Activated gamma-delta T cell treated with Interleukin-2 at 50 U/mL for 16 hours (primary cell): ENCODE measurements at regions not wholly inside any gene's neighbourhood (a gene's known extent, or its start where the extent isn't known, plus 50 kb on each side); places are given as distances from the start of the nearest gene placed in this dataset.
"Not testable (repeated sequence)": the region's sequence is repeated elsewhere in the genome, so short reads cannot be mapped to it uniquely, and the experiment has no call there.

Source experiments
- DNase-seq: peaks from one replicate; pipeline ENCODE4 v3.0.0-alpha.2; 2020

- no peak for DNase-seq
Measured at GRCh38 chr3:8152821-8153418, 348.7 kb upstream of the LMCD1 start.

DNA sequence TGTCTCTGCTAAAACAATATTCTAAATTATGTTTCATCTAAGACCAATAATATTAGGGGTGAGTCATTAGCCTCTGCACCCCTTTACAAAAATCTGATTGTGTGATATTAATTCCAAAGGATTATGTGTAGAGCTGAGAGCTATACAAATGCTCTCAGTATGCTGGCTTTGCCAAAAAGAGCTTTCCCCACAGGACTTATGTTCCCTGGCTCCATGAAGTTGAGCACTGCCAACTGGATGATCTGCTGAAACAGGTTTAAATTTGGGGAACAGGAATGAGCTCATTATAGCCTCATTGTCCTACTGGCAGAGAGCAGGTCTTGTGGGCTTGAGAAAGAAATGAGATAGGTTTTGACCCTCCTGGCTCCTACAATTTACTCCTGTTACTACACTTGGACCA, 347.8 kb upstream of the LMCD1 start:
- no peak for DNase-seq

DNA sequence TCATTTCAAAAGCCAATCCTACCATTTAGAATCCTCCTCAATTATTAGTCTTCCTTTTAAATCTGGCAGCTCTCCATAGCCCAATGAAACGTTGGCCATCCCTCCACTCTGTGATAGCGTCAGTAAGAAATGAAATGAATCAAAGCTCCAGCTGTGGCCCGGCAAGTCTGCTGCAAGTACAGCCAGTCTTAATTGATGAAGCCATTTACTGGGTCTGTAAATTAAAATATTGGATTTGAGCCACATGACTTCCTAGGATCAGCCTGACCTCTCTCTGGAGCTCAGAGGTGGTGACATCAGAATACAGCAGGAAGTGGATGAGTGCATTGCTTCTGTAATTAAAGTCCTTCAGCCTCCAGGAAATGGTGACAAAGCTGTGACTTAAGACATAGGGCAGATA, 347.0 kb upstream of the LMCD1 start:
- no peak for DNase-seq

- DNase-seq: no peak
Measured at GRCh38 chr3:8156138-8156537, 345.5 kb upstream of the LMCD1 start.

GRCh38 chr3:8156831-8157230, 344.8 kb upstream of the LMCD1 start:
- no peak for DNase-seq

- no peak for DNase-seq
Measured at GRCh38 chr3:8157640-8158039, 344.0 kb upstream of the LMCD1 start.

DNA sequence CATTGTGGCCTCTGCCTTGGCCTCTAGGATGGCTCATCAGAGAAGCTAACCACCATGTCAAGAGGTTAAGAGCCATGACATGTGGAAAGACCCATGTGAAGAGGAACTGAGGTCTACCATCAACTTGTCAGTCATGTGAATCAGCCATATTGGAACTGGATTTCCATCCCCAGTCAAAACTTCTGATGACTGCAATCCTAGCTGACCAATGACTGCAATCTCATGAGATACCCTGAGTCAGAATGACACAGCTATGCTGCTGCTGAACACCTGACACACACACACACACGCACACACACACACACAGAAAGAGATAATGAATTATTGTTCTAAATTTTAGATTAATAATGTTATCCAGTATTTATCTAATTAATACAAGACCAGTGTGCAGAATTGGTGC, 337.5 kb upstream of the LMCD1 start:
- no peak for DNase-seq

DNA sequence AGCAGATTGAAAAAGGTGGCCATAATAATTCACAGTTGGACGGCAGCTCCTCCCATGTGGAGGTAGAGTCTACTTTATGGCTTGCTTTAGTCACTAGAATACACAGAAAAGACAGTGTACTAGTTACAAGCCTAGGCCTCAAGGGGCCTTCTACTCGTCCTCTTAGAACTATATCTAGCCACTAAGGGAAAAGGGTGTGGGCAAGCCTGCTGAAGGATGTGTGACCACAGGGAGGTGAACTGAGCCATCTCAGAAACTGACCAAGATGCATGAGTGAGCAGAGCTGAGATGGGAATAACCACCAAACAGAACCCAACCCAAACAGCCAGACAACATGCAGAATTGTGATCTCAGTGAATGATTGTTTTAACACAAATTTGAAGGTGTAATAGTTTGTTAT, 335.6 kb upstream of the LMCD1 start:
- no peak for DNase-seq

- no peak for DNase-seq
Measured at GRCh38 chr3:8170971-8171508, 330.6 kb upstream of the LMCD1 start.

- no peak for DNase-seq
Measured at GRCh38 chr3:8173892-8174291, 327.7 kb upstream of the LMCD1 start.

GRCh38 chr3:8176759-8177483, 324.7 kb upstream of the LMCD1 start:
- DNase-seq: not testable (repeated sequence)

- DNase-seq: not testable (repeated sequence)
Measured at GRCh38 chr3:8178516-8178915, 323.1 kb upstream of the LMCD1 start.

GRCh38 chr3:8182904-8183303, 318.7 kb upstream of the LMCD1 start:
- DNase-seq: no peak

- DNase-seq: no peak
Measured at GRCh38 chr3:8183627-8184026, 318.0 kb upstream of the LMCD1 start.

- DNase-seq: no peak
Measured at GRCh38 chr3:8186213-8186612, 315.4 kb upstream of the LMCD1 start.

- DNase-seq: no peak
Measured at GRCh38 chr3:8187996-8188395, 313.6 kb upstream of the LMCD1 start.

- no peak for DNase-seq
Measured at GRCh38 chr3:8189051-8189450, 312.6 kb upstream of the LMCD1 start.

DNA sequence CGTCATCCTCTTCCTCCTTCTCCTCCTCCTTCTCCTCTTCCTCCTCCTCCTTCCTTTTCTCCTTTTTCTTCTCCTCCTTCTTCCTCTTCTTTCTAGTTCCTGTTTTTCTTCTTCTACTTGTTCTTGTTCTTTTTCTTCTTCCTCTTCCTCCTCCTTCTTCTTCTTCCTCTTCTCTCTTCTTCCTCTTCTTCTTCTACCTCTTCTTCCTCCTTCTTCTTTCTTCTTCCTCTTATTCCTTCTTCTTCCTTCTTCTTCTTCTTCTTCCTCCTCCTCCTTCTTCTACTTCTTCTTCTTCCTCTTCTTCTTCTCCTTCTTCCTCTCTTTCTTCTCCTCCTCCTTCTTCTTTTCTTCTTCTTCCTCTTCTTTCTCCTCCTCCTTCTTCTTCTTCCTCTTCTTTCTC, 310.2 kb upstream of the LMCD1 start:
- DNase-seq: no peak

GRCh38 chr3:8197384-8197783, 304.2 kb upstream of the LMCD1 start:
- no peak for DNase-seq

DNA sequence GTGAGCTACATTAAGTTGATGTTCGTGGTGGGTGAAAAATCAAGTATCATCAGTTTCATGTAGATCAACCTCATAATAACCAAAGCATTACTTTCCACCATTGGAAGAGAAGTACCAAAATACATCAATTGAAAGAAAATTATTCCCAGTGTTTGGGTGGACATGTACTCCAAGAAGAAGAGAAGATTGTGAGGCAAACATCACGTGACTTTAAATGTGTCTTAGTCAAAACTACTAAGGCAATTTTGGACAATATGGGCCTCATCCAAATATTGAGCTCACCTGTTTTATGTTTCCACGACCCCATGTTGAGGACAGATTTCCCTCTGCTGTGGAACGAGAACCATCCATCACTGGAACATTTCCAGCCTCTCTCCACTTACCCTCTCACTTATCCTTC, 303.0 kb upstream of the LMCD1 start:
- no peak for DNase-seq

DNA sequence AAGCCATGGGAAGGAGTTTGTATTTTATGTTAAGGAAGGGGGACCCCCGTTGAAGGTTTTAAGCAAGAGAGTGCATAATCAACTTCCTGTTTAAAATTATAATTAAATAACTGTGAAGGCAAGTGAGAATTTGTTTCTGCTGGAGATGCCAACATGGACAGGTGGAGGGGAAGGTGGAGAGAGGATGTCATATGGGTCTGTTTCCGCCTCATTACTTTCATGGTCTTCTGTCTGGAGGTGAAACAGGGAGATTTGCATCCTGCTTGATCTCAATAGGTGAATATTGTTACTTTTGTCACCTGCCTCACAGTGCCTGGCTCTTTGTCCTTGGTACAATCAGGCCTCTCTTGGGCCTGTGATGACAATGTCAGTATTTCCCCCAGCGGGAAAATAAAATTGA, 300.6 kb upstream of the LMCD1 start:
- DNase-seq: no peak

DNA sequence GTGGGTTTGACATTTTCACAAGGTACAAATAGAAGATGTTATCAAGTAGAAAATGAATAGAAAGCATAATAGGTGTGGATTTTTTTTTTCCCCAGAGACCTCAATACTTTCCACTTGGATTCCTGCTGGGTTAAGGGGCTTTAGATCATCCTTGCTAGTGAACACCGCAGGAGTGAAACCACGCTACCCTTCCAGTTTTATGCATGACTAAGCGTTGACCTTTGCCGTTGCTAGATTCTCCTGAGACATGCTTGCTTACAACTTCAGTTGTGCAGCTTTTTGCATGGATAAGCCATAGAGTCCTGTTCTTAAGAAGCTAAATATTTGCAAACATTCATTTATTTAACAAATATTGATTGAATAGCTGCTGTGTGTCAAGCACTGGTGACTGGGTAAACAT, 299.7 kb upstream of the LMCD1 start:
- no peak for DNase-seq

- DNase-seq: no peak
Measured at GRCh38 chr3:8204331-8204730, 297.3 kb upstream of the LMCD1 start.

DNA sequence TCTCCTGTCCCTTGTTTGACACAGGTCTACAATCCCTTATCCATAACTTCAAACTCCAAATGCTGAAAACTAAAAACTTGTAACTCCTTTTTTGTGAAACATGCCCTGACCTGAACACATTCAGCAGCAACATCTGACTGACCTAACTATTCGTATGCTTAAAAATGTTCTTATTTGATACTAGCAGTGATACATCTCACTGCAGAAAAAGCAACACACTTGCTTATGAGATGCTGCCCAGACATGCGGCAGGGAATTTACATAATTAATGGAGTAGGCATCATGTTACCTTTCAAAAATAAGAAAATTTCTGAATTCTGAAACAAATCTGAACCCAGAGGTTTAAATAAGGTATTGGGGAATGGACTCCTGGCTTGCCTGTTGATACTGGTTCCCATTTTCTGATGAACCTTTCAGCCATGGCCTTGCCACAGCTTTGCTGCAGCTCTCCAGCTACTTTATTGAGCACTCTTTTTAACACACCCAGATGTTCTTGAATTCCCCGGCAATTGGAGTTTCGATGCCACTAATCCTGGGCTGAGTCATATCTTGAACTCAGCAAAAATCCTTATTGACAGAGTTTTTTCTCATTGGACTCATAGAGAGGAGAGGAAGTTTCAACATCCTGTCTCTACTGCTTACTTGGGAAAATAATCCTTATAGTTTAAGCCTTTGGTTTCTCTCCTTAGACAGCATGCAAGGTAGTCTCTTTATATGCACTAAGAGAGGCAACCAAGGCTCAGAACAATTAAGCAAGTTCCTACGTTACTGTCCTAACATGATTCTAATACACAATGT, 296.6 kb upstream of the LMCD1 start:
- no peak for DNase-seq
